ENCODE measurements at regions not wholly inside any gene's neighbourhood (a gene's known extent, or its start where the extent isn't known, plus 50 kb on each side); places are given as distances from the start of the nearest gene placed in this dataset.

DNA sequence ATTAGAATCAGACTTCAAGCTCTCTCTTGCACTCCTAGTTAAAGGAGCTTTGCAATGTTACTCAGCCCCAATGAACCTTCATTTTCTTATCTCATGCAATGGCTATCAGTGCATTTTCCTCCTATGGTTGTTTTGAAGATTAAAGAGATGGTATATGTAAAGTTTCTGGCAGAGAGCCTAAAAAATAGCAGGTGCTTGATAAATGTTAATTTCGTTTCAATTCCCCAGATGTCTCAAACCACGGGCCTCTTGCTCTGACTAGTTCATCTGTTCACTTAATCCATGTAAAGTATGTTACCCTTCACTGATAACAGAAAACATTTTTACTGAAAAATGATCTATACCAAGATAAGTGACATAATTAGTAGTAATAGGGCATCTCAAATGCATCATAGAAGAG lies 735.4 kb upstream of the USP15 start:
- Histone ChIP-seq H3K9me3 (ENCODE audit: low read depth) (no peaks in the 10 kb centered on the region), H3K27ac (no peak overlapping the region), H3K79me2 (no peaks in the 10 kb centered on the region), H3K27me3 (no peaks in the 10 kb centered on the region), H3K9me2 (replicated peaks; ENCODE audit: insufficient read depth) (no peaks in the 10 kb centered on the region), H3K4me2 (no peak overlapping the region), H4K20me1 (ENCODE audit: insufficient read depth, poor library complexity, severe bottlenecking) (no peaks in the 10 kb centered on the region), H2AFZ (no peak overlapping the region), H3K4me1 (ENCODE audit: insufficient read depth) (no peaks in the 10 kb centered on the region), H3K4me3 (no peak overlapping the region), H3K36me3 (replicated peaks; ENCODE audit: insufficient read depth, low read depth) (no peaks in the 10 kb centered on the region)
- TF ChIP-seq, protein P1, sequence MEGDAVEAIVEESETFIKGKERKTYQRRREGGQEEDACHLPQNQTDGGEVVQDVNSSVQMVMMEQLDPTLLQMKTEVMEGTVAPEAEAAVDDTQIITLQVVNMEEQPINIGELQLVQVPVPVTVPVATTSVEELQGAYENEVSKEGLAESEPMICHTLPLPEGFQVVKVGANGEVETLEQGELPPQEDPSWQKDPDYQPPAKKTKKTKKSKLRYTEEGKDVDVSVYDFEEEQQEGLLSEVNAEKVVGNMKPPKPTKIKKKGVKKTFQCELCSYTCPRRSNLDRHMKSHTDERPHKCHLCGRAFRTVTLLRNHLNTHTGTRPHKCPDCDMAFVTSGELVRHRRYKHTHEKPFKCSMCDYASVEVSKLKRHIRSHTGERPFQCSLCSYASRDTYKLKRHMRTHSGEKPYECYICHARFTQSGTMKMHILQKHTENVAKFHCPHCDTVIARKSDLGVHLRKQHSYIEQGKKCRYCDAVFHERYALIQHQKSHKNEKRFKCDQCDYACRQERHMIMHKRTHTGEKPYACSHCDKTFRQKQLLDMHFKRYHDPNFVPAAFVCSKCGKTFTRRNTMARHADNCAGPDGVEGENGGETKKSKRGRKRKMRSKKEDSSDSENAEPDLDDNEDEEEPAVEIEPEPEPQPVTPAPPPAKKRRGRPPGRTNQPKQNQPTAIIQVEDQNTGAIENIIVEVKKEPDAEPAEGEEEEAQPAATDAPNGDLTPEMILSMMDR (IDR thresholded peaks at IDR 0.05; ENCODE audit: poor library complexity), result no peak
- no peak for TF ChIP-seq EZH2 (IDR thresholded peaks at IDR 0.05; ENCODE audit: borderline replicate concordance)
- no peak for TF ChIP-seq EZH2phosphoT487 (IDR thresholded peaks at IDR 0.05; ENCODE audit: low read depth, severe bottlenecking, unreplicated experiment)
- WGBS (ENCODE audit: low lambda C conversion rate, missing lambda C conversion rate), result 55% methylated on average over 2 of the region's 2 CpGs
- DNase-seq (ENCODE audit: low spot score), result no peak

DNA sequence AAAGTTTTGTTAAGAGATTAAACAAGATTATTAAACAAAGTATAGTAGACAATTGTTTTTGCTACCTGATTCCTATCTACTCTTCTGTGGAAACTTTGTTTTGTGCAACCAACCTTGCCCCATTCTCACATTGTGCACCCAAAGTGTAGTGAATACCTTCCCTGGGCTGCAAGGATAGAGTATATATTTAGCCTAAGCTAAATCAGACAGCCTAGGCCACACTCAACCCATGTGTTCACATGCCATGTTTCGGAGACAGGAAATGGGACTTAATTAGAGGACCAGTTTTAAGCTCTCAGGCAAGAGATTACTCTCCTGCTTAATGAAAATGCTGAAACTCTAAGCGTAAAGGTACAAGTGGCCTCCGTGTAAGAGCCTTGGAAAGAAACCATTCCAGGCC lies 734.9 kb upstream of the USP15 start:
- H3K4me3 ChIP-seq, result no peak overlapping the region
- 88% methylated on average over 3 of the region's 3 CpGs for WGBS (ENCODE audit: low lambda C conversion rate, missing lambda C conversion rate)
- H3K79me2 ChIP-seq, result no peaks in the 10 kb centered on the region
- H3K36me3 ChIP-seq (replicated peaks; ENCODE audit: insufficient read depth, low read depth), result no peaks in the 10 kb centered on the region
- H3K9me2 ChIP-seq (replicated peaks; ENCODE audit: insufficient read depth), result no peaks in the 10 kb centered on the region
- no peaks in the 10 kb centered on the region for H4K20me1 ChIP-seq (ENCODE audit: insufficient read depth, poor library complexity, severe bottlenecking)
- H3K4me2 ChIP-seq, result no peak overlapping the region
- no peaks in the 10 kb centered on the region for H3K4me1 ChIP-seq (ENCODE audit: insufficient read depth)
- no peak for TF ChIP-seq EZH2phosphoT487 (IDR thresholded peaks at IDR 0.05; ENCODE audit: low read depth, severe bottlenecking, unreplicated experiment)
- TF ChIP-seq, protein P1 (IDR thresholded peaks at IDR 0.05; ENCODE audit: poor library complexity), result no peak
- TF ChIP-seq EZH2 (IDR thresholded peaks at IDR 0.05; ENCODE audit: borderline replicate concordance), result no peak
- no peak for DNase-seq (ENCODE audit: low spot score)
- no peaks in the 10 kb centered on the region for H3K9me3 ChIP-seq (ENCODE audit: low read depth)
- H3K27me3 ChIP-seq, result no peaks in the 10 kb centered on the region
- no peak overlapping the region for H3K27ac ChIP-seq
- no peak overlapping the region for H2AFZ ChIP-seq

DNA sequence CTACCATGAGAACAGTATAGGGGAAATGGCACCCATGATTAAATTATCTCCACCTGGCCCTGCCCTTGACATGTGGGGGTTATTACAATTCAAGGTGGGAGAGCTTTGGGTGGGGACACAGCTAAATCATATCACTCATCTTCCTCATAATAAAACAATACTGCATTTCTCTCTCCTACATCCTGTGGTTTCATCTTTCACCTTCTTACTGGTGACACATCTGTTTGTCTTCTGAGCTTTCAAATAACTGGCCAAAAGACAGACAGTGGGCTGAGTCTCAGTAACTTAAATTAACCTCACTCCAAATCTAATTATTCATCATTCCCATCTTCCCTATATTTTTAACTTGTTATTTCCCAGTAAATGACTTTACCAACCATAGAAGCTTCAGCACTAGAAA lies 729.7 kb upstream of the USP15 start:
- Histone ChIP-seq H3K27me3 (no peaks in the 10 kb centered on the region), H3K4me2 (no peak overlapping the region), H3K9me3 (ENCODE audit: low read depth) (no peaks in the 10 kb centered on the region), H4K20me1 (ENCODE audit: insufficient read depth, poor library complexity, severe bottlenecking) (no peaks in the 10 kb centered on the region), H3K27ac (no peak overlapping the region), H3K9me2 (replicated peaks; ENCODE audit: insufficient read depth) (no peaks in the 10 kb centered on the region), H3K4me3 (no peak overlapping the region), H3K79me2 (no peaks in the 10 kb centered on the region), H3K4me1 (ENCODE audit: insufficient read depth) (no peaks in the 10 kb centered on the region), H3K36me3 (replicated peaks; ENCODE audit: insufficient read depth, low read depth) (no peaks in the 10 kb centered on the region), H2AFZ (no peak overlapping the region)
- no peak for DNase-seq (ENCODE audit: low spot score)
- TF ChIP-seq, protein P1 (IDR thresholded peaks at IDR 0.05; ENCODE audit: poor library complexity), result no peak

DNA sequence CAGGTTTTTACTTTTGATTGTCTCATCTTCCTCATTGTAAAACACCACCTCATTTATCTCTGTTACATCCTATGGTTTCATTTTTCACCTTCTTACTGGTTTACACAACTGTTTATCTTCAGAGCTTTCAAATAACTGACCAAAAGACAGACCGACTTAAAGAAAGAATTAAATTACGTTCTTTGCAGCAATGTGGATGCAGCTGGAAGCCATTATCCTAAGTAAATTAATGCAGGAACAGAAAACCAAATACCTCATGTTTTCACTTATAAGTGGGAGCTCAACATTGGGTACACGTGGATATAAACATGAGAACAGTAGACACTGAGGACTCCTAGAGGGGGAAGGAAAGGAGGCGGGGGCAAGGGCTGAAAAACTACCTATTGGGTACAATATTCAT lies 729.0 kb upstream of the USP15 start:
- H4K20me1 ChIP-seq (ENCODE audit: insufficient read depth, poor library complexity, severe bottlenecking), result no peaks in the 10 kb centered on the region
- TF ChIP-seq, protein P1 (IDR thresholded peaks at IDR 0.05; ENCODE audit: poor library complexity), result no peak
- TF ChIP-seq EZH2phosphoT487 (IDR thresholded peaks at IDR 0.05; ENCODE audit: low read depth, severe bottlenecking, unreplicated experiment) (no peak), EZH2 (IDR thresholded peaks at IDR 0.05; ENCODE audit: borderline replicate concordance) (no peak)
- H3K27ac ChIP-seq, result no peak overlapping the region
- no peak overlapping the region for H3K4me3 ChIP-seq
- H3K27me3 ChIP-seq, result no peaks in the 10 kb centered on the region
- no peaks in the 10 kb centered on the region for H3K4me1 ChIP-seq (ENCODE audit: insufficient read depth)
- no peaks in the 10 kb centered on the region for H3K9me2 ChIP-seq (replicated peaks; ENCODE audit: insufficient read depth)
- no peak overlapping the region for H2AFZ ChIP-seq
- no peak overlapping the region for H3K4me2 ChIP-seq
- H3K36me3 ChIP-seq (replicated peaks; ENCODE audit: insufficient read depth, low read depth), result no peaks in the 10 kb centered on the region
- whole genome bisulfite sequencing (ENCODE audit: low lambda C conversion rate, missing lambda C conversion rate), result 59% methylated on average over 4 of the region's 4 CpGs
- H3K79me2 ChIP-seq, result no peaks in the 10 kb centered on the region
- no peak for DNase-seq (ENCODE audit: low spot score)
- no peaks in the 10 kb centered on the region for H3K9me3 ChIP-seq (ENCODE audit: low read depth)

All from hepatocyte (in vitro differentiated cells).